Astrocyte of the cerebellum (primary cell): ENCODE measurements at regions not wholly inside any gene's neighbourhood (a gene's known extent, or its start where the extent isn't known, plus 50 kb on each side); places are given as distances from the start of the nearest gene placed in this dataset.

Source experiments
- DNase-seq: peaks from one replicate; pipeline ENCODE4 v3.0.0-alpha.2; 2011; ENCODE audit warnings: low read depth
- H3K4me3 ChIP-seq: 2 replicates; pipeline ENCODE4 v1.5.1; 2011; ENCODE audit warnings: mild to moderate bottlenecking, low read depth, low read length, moderate library complexity
- CTCF ChIP-seq: IDR thresholded peaks from 2 replicates; pipeline ENCODE4 v1.5.1; 2012; ENCODE audit warnings: low read length, low read depth, moderate library complexity, mild to moderate bottlenecking; ENCODE audit errors: missing control alignments
- in situ Hi-C: cut with HindIII; loops from 2 replicates; pipeline ENCODE4 v1.10.0; 2017; ENCODE audit warnings: low sequenced_read_pairs

GRCh38 chr3:177321819-177322218 is 124.5 kb upstream of the TBL1XR1 start:
- in situ Hi-C loops: no loop called here
- no peak for TF ChIP-seq CTCF
- no peak for DNase-seq
- H3K4me3 ChIP-seq: no peak overlapping the region

DNA sequence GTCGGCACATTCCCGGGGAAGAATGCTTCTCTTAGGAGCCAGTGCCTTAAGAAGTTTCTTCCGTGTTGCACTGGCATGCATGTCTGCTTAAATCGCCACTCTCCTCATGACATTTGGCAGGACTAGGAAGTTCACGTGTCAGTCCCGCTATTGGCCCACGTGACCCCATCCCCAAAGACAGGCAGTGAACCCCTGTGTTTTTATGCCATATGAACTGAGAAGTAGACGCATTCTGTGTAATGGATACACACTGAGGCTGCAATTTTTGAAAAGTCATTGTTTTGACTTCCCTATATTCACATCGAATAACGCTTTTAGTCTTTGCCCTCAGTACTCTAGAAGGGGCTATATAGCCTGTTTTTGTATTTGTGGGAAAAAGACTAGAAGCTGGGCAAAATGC is 125.6 kb upstream of the TBL1XR1 start:
- H3K4me3 ChIP-seq: no peak overlapping the region
- TF ChIP-seq CTCF: no peak
- in situ Hi-C loops: no loop called here
- DNase-seq: no peak

DNA sequence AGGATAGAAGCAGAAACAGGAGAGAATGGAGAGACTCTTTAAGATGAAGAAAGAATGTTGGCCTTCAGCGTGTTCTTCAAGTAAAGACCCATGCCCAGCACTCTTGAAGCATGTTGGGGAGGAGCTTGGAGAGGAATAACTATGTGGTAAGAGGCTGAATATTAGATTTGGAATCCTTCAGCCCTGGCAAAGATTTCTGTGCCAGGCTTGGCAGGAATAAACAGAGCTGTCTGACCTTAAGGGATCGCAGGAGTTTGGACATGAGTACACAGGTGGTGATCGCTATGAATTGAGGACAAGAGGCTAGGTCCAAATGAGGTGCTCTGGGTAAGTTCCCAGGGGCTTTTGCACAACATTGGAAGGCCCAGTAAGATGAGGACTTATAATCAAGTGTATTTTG is 132.6 kb upstream of the TBL1XR1 start:
- no peak for TF ChIP-seq CTCF
- no peak for DNase-seq
- in situ Hi-C loops: loop anchor here (25.0 kb wide), 1 partner anchor 118 kb away; no protein-coding TSS in a partner anchor

DNA sequence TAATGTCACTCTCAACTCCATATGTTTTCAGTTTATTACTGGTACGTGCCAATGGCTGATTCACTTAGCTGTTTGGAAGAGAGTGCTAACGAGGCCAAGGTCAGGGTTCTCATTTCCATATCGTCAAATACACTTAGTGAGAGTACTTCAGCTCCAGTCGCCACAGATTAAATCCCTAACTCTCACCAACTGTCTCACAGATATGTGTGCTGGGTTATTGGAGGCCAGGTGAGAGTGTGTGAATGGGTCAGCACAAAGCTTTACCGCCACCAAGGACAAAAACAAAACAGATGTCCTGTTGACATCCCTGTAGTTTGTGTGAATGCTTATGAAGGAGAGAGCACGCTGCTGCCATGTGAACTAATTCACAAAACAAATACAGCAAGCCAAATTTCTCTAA is 133.5 kb upstream of the TBL1XR1 start:
- no peak for DNase-seq
- in situ Hi-C loops: loop anchor here (25.0 kb wide), 1 partner anchor 118 kb away; no protein-coding TSS in a partner anchor
- no peak overlapping the region for H3K4me3 ChIP-seq
- TF ChIP-seq CTCF: no peak

More for the DNA sequence above, 132.6 kb upstream of the TBL1XR1 start:
- H3K4me3 ChIP-seq: no peak overlapping the region

- H3K4me3 ChIP-seq: no peak overlapping the region
- no peak for TF ChIP-seq CTCF
- DNase-seq: no peak
- in situ Hi-C loops: loop anchor here (25.0 kb wide), 1 partner anchor 119 kb away; no protein-coding TSS in a partner anchor
These were observed 134.0 kb upstream of the TBL1XR1 start for GRCh38 chr3:177331203-177331835.

DNA sequence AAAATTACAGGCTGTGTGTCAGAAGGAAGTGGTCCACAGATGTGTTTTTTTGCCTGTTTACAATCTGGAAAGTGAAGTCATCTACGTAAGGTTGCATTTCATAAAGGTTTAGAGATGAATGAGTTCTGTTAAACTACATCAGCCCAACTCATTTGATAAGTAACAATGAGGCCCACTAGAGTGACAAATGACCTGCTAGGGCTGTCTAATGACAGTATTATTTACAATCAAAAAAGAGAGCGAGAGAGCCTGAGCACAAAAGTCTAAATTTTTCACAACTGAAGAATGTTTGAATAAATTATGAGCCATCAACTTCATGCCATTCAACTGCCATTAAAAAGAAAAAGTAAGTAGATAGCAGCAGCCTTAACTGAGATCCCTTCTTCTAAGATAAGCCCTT is 135.7 kb upstream of the TBL1XR1 start:
- H3K4me3 ChIP-seq: no peak overlapping the region
- in situ Hi-C loops: loop anchor here (25.0 kb wide), 1 partner anchor 121 kb away; no protein-coding TSS in a partner anchor
- DNase-seq: no peak
- no peak for TF ChIP-seq CTCF
